HL-60/S4 (cell line): ENCODE measurements at regions not wholly inside any gene's neighbourhood (a gene's known extent, or its start where the extent isn't known, plus 50 kb on each side); places are given as distances from the start of the nearest gene placed in this dataset.
"Not testable (repeated sequence)": the region's sequence is repeated elsewhere in the genome, so short reads cannot be mapped to it uniquely, and the experiment has no call there.

ENCODE experiments used
- in situ Hi-C: fragments of 300-500 bp; cut with MboI; formaldehyde crosslinking; loops from 2 replicates; pipeline ENCODE4 v1.14.3; 2022; ENCODE audit warnings: low sequenced_read_pairs

GRCh38 chr20:53656293-53657202 lies 62.9 kb upstream of the ZNF217 start:
- in situ Hi-C loops, result no loop called here

GRCh38 chr20:53655625-53656292 lies 62.1 kb upstream of the ZNF217 start:
- in situ Hi-C loops, result no loop called here

- in situ Hi-C loops, result no loop called here
These were observed 61.4 kb upstream of the ZNF217 start for GRCh38 chr20:53654932-53655624.

DNA sequence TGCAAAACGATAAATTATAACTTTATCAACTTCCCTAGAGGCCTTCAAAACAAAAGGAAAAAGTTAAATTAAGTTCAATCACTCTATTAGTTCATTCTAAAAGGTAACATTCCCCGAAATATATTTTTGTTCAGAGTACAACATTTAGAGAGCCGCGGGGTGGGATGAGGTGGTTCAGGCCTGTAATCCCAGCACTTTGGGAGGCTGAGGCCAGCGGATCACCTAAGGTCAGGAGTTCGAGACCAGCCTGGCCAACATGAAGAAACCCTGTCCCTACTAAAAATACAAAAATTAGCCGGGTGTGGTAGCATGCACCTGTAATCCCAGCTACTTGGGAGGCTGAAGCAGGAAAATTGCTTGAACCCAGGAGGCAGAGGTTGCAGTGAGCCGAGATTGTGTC lies 60.9 kb upstream of the ZNF217 start:
- in situ Hi-C loops, result not testable (repeated sequence)

DNA sequence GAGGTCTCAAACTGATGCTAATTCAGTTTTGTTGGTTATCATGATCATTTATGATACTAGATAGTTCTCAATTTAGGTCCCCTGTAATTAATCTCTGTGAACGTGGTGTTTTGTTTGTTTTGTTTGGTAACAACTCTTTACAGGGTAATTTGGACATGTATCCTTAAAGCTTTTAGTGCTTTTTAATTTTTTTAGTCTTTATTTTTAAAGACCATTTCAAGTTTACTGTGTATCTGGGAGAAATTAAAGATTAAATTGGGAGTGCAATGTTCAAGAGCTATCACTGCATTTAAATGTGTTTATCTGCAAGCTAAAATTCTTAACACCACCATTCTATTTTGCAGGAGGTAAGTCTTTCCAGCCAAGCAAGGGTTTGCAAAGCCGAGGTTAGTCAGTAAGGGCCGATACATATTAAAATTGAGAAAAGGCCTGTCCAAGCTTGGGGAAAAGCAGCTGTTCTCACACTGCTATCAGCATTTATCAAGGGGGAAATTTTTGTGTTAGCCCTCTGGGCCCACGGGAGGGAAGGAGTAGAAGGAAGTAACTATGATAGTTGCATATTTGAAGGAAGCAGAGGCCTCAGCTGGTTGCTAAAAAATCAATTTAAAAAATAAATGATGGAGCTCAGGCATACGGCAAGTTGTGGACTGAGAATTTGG lies 59.3 kb upstream of the ZNF217 start:
- in situ Hi-C loops, result no loop called here

GRCh38 chr20:53652090-53652858 lies 58.6 kb upstream of the ZNF217 start:
- in situ Hi-C loops, result no loop called here

DNA sequence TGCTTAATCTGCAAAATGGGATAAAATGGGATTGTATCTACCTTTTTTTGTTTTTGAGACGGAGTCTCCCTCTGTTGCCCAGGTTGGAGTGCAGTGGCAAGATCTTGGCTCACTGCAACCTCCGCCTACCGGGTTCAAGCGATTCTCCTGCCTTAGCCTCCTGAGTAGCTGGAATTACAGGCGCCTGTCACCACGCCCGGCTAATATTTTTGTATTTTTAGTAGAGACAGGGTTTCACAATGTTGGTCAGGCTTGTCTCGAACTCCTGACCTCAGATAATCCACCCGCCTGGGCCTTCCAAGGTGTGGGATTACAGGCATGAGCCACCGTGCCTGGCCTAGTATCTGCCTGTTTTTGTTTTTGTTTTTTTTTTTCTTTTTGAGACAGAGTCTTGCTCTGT lies 55.9 kb upstream of the ZNF217 start:
- in situ Hi-C loops, result not testable (repeated sequence)

DNA sequence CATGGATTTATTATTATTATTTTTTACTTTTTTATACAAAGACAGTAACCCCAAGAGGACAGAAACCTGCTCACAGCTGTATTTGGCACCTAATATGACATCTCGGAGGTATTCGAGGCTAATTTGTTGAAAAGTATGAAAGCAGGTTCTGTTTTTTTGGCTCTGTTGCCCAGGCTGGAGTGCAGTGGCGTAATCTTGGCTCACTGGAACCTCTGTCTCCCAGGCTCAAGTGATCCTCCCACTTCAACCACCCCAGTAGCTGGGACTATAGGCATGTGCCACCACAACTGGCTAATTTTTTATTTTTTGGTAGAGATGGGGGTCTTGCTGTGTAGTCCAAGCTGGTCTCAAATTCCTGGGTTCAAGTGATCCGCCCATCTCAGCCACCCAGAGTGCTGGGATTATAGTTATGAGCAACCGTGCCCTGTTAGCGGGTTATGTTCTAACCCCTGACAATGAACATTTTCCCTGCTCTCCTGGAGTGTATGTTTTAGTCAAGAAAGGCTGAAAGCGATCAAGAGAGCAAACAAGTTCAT lies 53.7 kb upstream of the ZNF217 start:
- in situ Hi-C loops, result no loop called here

GRCh38 chr20:53646550-53646949 lies 52.9 kb upstream of the ZNF217 start:
- in situ Hi-C loops, result no loop called here

GRCh38 chr20:53645582-53645897 lies 51.9 kb upstream of the ZNF217 start:
- in situ Hi-C loops, result no loop called here

DNA sequence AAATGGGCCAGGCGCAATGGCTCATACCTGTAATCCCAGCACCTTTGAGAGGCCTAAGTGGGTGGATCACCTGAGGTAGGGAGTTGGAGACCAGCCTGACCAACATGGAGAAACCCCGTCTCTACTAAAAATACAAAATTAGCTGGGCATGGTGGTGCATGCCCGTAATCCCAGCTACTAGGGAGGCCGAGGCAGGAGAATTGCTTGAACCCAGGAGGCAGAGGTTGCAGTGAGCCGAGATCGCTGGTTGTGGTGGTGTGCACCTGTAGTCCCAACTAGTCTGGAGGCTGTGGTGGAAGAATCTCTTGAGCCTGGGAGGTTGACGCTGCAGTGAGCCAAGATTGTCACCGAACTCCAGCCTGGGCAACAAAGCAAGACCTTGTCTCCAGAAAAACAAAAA lies 50.5 kb upstream of the ZNF217 start:
- in situ Hi-C loops, result not testable (repeated sequence)
